GM18861 (cell line): ENCODE measurements at regions not wholly inside any gene's neighbourhood (a gene's known extent, or its start where the extent isn't known, plus 50 kb on each side); places are given as distances from the start of the nearest gene placed in this dataset.

ENCODE experiments used
- ATAC-seq: cut with Tn5 transposase; IDR thresholded peaks from one replicate; pipeline ENCODE4 v1.9.1; 2021; ENCODE audit not compliant: unreplicated experiment

GRCh38 chr6:112710710-112711109, 363.6 kb downstream of the RFPL4B start:
- ATAC-seq: no peak

GRCh38 chr6:112713402-112713801, 366.3 kb downstream of the RFPL4B start:
- no peak for ATAC-seq

- ATAC-seq: no peak
Observed at GRCh38 chr6:112717401-112717800, 370.3 kb downstream of the RFPL4B start.

- ATAC-seq: no peak
Observed at GRCh38 chr6:112717856-112718255, 370.7 kb downstream of the RFPL4B start.

- ATAC-seq: no peak
Observed at GRCh38 chr6:112725541-112726085, 378.5 kb downstream of the RFPL4B start.

GRCh38 chr6:112735129-112735528, 388.0 kb downstream of the RFPL4B start:
- no peak for ATAC-seq

- ATAC-seq: no peak
Observed at GRCh38 chr6:112739766-112740165, 392.6 kb downstream of the RFPL4B start.

GRCh38 chr6:112743323-112743722, 396.2 kb downstream of the RFPL4B start:
- ATAC-seq: no peak

- no peak for ATAC-seq
Observed at GRCh38 chr6:112744827-112745226, 397.7 kb downstream of the RFPL4B start.

- ATAC-seq: no peak
Observed at GRCh38 chr6:112745765-112746164, 398.6 kb downstream of the RFPL4B start.

- ATAC-seq: no peak
Observed at GRCh38 chr6:112749673-112750072, 402.5 kb downstream of the RFPL4B start.

- no peak for ATAC-seq
Observed at GRCh38 chr6:112752305-112752704, 405.2 kb downstream of the RFPL4B start.

GRCh38 chr6:112752791-112753190, 405.7 kb downstream of the RFPL4B start:
- no peak for ATAC-seq

- ATAC-seq: no peak
Observed at GRCh38 chr6:112760831-112761230, 413.7 kb downstream of the RFPL4B start.

- ATAC-seq: no peak
Observed at GRCh38 chr6:112761740-112762139, 414.6 kb downstream of the RFPL4B start.

GRCh38 chr6:112764377-112764776, 417.2 kb downstream of the RFPL4B start:
- no peak for ATAC-seq

GRCh38 chr6:112770308-112770707, 423.2 kb downstream of the RFPL4B start:
- ATAC-seq: no peak

- ATAC-seq: no peak
Observed at GRCh38 chr6:112773187-112773586, 426.1 kb downstream of the RFPL4B start.

GRCh38 chr6:112774319-112774718, 427.2 kb downstream of the RFPL4B start:
- ATAC-seq: no peak

- peak; percentile 91 for ATAC-seq
Observed at GRCh38 chr6:112780498-112781096, 433.5 kb downstream of the RFPL4B start.

GRCh38 chr6:112781241-112781640, 434.1 kb downstream of the RFPL4B start:
- ATAC-seq: no peak

GRCh38 chr6:112785408-112785807, 438.3 kb downstream of the RFPL4B start:
- ATAC-seq: no peak

- no peak for ATAC-seq
Observed at GRCh38 chr6:112786801-112787200, 439.7 kb downstream of the RFPL4B start.
